Activated CD4-positive, alpha-beta T cell treated with anti-CD3 and anti-CD28 coated beads, Interleukin-2, amount 50 U/mL, for 24 hours (primary cell): ENCODE measurements at regions not wholly inside any gene's neighbourhood (a gene's known extent, or its start where the extent isn't known, plus 50 kb on each side); places are given as distances from the start of the nearest gene placed in this dataset.
A peak's percentile ranks its signal among the peaks of the same experiment; 100 is the strongest.

Experiments
- DNase-seq, 2 donors: peaks; one replicate each; pipeline ENCODE4 v3.0.0-alpha.2; 2020; ENCODE audit warnings: low read depth in 1 of 2, low spot score in 1 of 2

- no peak for DNase-seq
Measured at GRCh38 chr13:91123456-91124127, 223.9 kb upstream of the MIR17HG start.

GRCh38 chr13:91126806-91127205, 220.7 kb upstream of the MIR17HG start:
- DNase-seq: no peak

- DNase-seq: no peak
Measured at GRCh38 chr13:91127995-91128394, 219.5 kb upstream of the MIR17HG start.

GRCh38 chr13:91132381-91132780, 215.1 kb upstream of the MIR17HG start:
- no peak for DNase-seq

- no peak for DNase-seq
Measured at GRCh38 chr13:91132786-91133185, 214.7 kb upstream of the MIR17HG start.

GRCh38 chr13:91133941-91134802, 213.3 kb upstream of the MIR17HG start:
- DNase-seq: peak in 1 of 2 donors; percentile 25

GRCh38 chr13:91134803-91135184, 212.7 kb upstream of the MIR17HG start:
- no peak for DNase-seq

- DNase-seq: no peak
Measured at GRCh38 chr13:91135376-91135775, 212.1 kb upstream of the MIR17HG start.

GRCh38 chr13:91135968-91136367, 211.5 kb upstream of the MIR17HG start:
- DNase-seq: no peak

GRCh38 chr13:91136806-91137205, 210.7 kb upstream of the MIR17HG start:
- DNase-seq: no peak

GRCh38 chr13:91139232-91139631, 208.3 kb upstream of the MIR17HG start:
- no peak for DNase-seq

GRCh38 chr13:91141543-91142061, 205.9 kb upstream of the MIR17HG start:
- DNase-seq: no peak

GRCh38 chr13:91142572-91142971, 204.9 kb upstream of the MIR17HG start:
- DNase-seq: no peak

- DNase-seq: no peak
Measured at GRCh38 chr13:91144054-91144453, 203.4 kb upstream of the MIR17HG start.

GRCh38 chr13:91144486-91144885, 203.0 kb upstream of the MIR17HG start:
- DNase-seq: no peak

- no peak for DNase-seq
Measured at GRCh38 chr13:91145571-91146205, 201.8 kb upstream of the MIR17HG start.

- no peak for DNase-seq
Measured at GRCh38 chr13:91146601-91147000, 200.9 kb upstream of the MIR17HG start.

GRCh38 chr13:91148098-91148497, 199.4 kb upstream of the MIR17HG start:
- no peak for DNase-seq

GRCh38 chr13:91151921-91152320, 195.6 kb upstream of the MIR17HG start:
- DNase-seq: no peak

GRCh38 chr13:91153372-91153771, 194.1 kb upstream of the MIR17HG start:
- DNase-seq: no peak

GRCh38 chr13:91154558-91155353, 192.7 kb upstream of the MIR17HG start:
- no peak for DNase-seq
